DOHH2 (cell line): ENCODE measurements at regions not wholly inside any gene's neighbourhood (a gene's known extent, or its start where the extent isn't known, plus 50 kb on each side); places are given as distances from the start of the nearest gene placed in this dataset.

Source experiments
- H3F3A ChIP-seq: fragments of 200-600 bp; sonication (generic), shearing (Covaris generic); 2 replicates; pipeline ENCODE4 v1.6.0; 2016; ENCODE audit warnings: antibody characterized with exemption, mild to moderate bottlenecking; ENCODE audit not compliant: control insufficient read depth, insufficient read depth
- H3K27ac ChIP-seq: fragments of 200-600 bp; sonication (generic); 2 replicates; pipeline ENCODE4 v1.5.1; 2014; ENCODE audit warnings: low read depth, mild to moderate bottlenecking, low read length, moderate library complexity
- H3K27me3 ChIP-seq: fragments of 200-600 bp; sonication (generic); 2 replicates; pipeline ENCODE4 v1.6.1; 2014; ENCODE audit warnings: mild to moderate bottlenecking, low read length, mixed read lengths; ENCODE audit not compliant: control insufficient read depth
- H3K36me3 ChIP-seq: fragments of 200-600 bp; sonication (generic); 2 replicates; pipeline ENCODE4 v1.6.1; 2014; ENCODE audit warnings: mild to moderate bottlenecking, low read length, moderate library complexity, mixed read lengths; ENCODE audit not compliant: control insufficient read depth
- H3K4me1 ChIP-seq: fragments of 200-600 bp; sonication (generic); 2 replicates; pipeline ENCODE4 v1.6.1; 2014; ENCODE audit warnings: mild to moderate bottlenecking, low read length, mixed read lengths; ENCODE audit not compliant: control insufficient read depth
- H3K4me2 ChIP-seq: fragments of 200-600 bp; sonication (generic); 2 replicates; pipeline ENCODE4 v1.6.0; 2014; ENCODE audit warnings: mild to moderate bottlenecking, low read length, moderate library complexity
- H3K4me3 ChIP-seq: fragments of 200-600 bp; sonication (generic); 2 replicates; pipeline ENCODE4 v1.5.1; 2014; ENCODE audit warnings: mild to moderate bottlenecking, low read length, mixed read lengths
- H3K79me2 ChIP-seq: fragments of 200-600 bp; sonication (generic); 2 replicates; pipeline ENCODE4 v1.6.1; 2014; ENCODE audit warnings: mild to moderate bottlenecking, low read length, mixed read lengths; ENCODE audit not compliant: control insufficient read depth
- H3K9me2 ChIP-seq: fragments of 200-600 bp; sonication (generic); replicated peaks from 2 replicates; pipeline ENCODE4 v1.6.1; 2014; ENCODE audit warnings: mild to moderate bottlenecking, low read length, mixed read lengths; ENCODE audit not compliant: control insufficient read depth
- H3K9me3 ChIP-seq: fragments of 200-600 bp; sonication (generic); 2 replicates; pipeline ENCODE4 v1.6.1; 2014; ENCODE audit warnings: antibody characterized with exemption, low read length, mixed read lengths; ENCODE audit not compliant: control insufficient read depth, insufficient read depth
- H4K20me1 ChIP-seq: fragments of 200-600 bp; sonication (generic); 2 replicates; pipeline ENCODE4 v1.6.0; 2014; ENCODE audit warnings: low read depth, mild to moderate bottlenecking, antibody characterized with exemption, low read length, moderate library complexity; ENCODE audit not compliant: control insufficient read depth, insufficient read depth
- CTCF ChIP-seq: fragments of 200-600 bp; sonication (generic); IDR thresholded peaks from one replicate; pipeline ENCODE4 v1.5.1; 2014; ENCODE audit warnings: antibody characterized with exemption, mild to moderate bottlenecking, low read depth, low read length; ENCODE audit not compliant: poor library complexity, severe bottlenecking
- EZH2phosphoT487 ChIP-seq: fragments of 200-600 bp; sonication (generic); IDR thresholded peaks from 2 replicates; pipeline ENCODE4 v1.6.1; 2017; ENCODE audit warnings: borderline replicate concordance, mild to moderate bottlenecking, antibody characterized with exemption, low read length, moderate library complexity, mixed read lengths

DNA sequence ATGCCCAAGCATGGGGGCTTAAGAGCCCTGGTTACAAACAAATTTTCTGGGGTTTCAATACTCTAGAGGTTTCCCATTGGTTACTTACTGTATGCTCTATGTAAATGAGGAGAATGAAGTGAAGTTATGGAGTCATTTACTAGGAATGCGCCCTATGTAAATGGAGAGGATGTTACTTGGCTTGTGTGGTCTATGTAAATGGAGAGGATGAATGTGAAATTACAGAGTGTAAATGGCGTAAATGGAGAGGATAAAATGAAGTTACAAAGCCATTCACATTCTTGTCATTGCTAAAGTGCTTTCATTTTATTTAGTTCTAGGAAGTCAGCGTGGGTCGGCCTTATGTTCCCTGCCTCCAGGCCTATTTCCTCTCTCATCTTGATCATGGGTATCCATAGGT lies 810.5 kb upstream of the ADGRL3 start:
- no peak overlapping the region for H3K27ac ChIP-seq
- H3K27me3 ChIP-seq, result no peaks in the 10 kb centered on the region
- no peaks in the 10 kb centered on the region for H3K36me3 ChIP-seq
- H3K79me2 ChIP-seq, result no peaks in the 10 kb centered on the region
- H3K4me1 ChIP-seq, result peaks cover 4% of the 10 kb centered on the region; the same call in 1 of the 2 replicates
- no peaks in the 10 kb centered on the region for H3F3A ChIP-seq
- no peaks in the 10 kb centered on the region for H4K20me1 ChIP-seq
- no peak overlapping the region for H3K4me3 ChIP-seq
- no peak for TF ChIP-seq CTCF
- no peak for TF ChIP-seq EZH2phosphoT487
- no peaks in the 10 kb centered on the region for H3K9me2 ChIP-seq
- no peak overlapping the region for H3K4me2 ChIP-seq
- H3K9me3 ChIP-seq, result no peaks in the 10 kb centered on the region

- H3K27ac ChIP-seq, result no peak overlapping the region
- H3K79me2 ChIP-seq, result no peaks in the 10 kb centered on the region
- H3K9me2 ChIP-seq, result no peaks in the 10 kb centered on the region
- no peaks in the 10 kb centered on the region for H4K20me1 ChIP-seq
- H3K4me1 ChIP-seq, result no peaks in the 10 kb centered on the region
- H3K27me3 ChIP-seq, result no peaks in the 10 kb centered on the region
- H3K9me3 ChIP-seq, result no peaks in the 10 kb centered on the region
- H3K36me3 ChIP-seq, result no peaks in the 10 kb centered on the region
- no peak for TF ChIP-seq EZH2phosphoT487
- TF ChIP-seq CTCF, result no peak
- H3K4me2 ChIP-seq, result no peak overlapping the region
- no peaks in the 10 kb centered on the region for H3F3A ChIP-seq
- no peak overlapping the region for H3K4me3 ChIP-seq
These were observed 803.6 kb upstream of the ADGRL3 start for GRCh38 chr4:60396341-60397049.

DNA sequence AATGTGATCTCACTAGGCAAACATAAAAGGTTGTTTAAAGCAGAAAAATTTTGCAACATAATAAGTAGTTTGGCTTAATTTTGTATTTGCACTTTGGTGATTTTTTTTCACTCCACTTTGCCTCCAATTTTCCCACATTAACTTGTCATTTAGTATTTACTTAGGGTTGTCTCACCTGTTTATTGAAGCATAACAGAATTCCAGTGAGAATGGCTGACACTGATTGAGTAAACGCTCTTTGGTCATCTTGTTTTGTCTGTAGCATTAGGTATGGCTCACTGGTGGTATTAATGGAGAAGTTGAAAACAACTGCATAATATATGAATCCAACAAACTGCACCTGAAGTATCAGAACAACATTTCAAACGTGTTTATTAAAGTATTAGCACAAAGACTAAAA lies 799.5 kb upstream of the ADGRL3 start:
- Histone ChIP-seq H3K9me2 (no peaks in the 10 kb centered on the region), H3K36me3 (no peaks in the 10 kb centered on the region), H3K4me2 (no peak overlapping the region), H3K79me2 (no peaks in the 10 kb centered on the region), H3K27me3 (no peaks in the 10 kb centered on the region), H3K4me3 (no peak overlapping the region), H3K4me1 (no peaks in the 10 kb centered on the region), H3F3A (no peaks in the 10 kb centered on the region), H3K9me3 (no peaks in the 10 kb centered on the region), H4K20me1 (no peaks in the 10 kb centered on the region), H3K27ac (no peak overlapping the region)
- TF ChIP-seq CTCF, result no peak
